Sigmoid colon (tissue), 6 donors: ENCODE measurements at regions not wholly inside any gene's neighbourhood (a gene's known extent, or its start where the extent isn't known, plus 50 kb on each side); places are given as distances from the start of the nearest gene placed in this dataset.

Source experiments
- DNase-seq: peaks from one replicate; pipeline ENCODE4 v3.0.0-alpha.2; 2019
- H3K27ac ChIP-seq, 4 donors: fragments of 200-600 bp; sonication (generic); one replicate each; pipeline ENCODE4 v1.5.1; 2016 to 2019; ENCODE audit warnings: mild to moderate bottlenecking in 1 of 4
- H3K27me3 ChIP-seq, 3 donors: fragments of 200-600 bp; sonication (generic); one replicate each; pipeline ENCODE4 v1.5.1; 2019; ENCODE audit warnings: mild to moderate bottlenecking in 1 of 3
- H3K36me3 ChIP-seq, 4 donors: fragments of 200-600 bp; sonication (generic); one replicate each; pipeline ENCODE4 v1.5.1; 2016 to 2019
- H3K4me1 ChIP-seq, 4 donors: fragments of 200-600 bp; sonication (generic); one replicate each; pipeline ENCODE4 v1.5.1; 2017 to 2019
- H3K4me3 ChIP-seq, 4 donors: fragments of 200-600 bp; sonication (generic); one replicate each; pipeline ENCODE4 v1.5.1; 2017 to 2019; ENCODE audit warnings: mild to moderate bottlenecking in 2 of 4, moderate library complexity in 1 of 4
- H3K9me3 ChIP-seq, 4 donors: fragments of 200-600 bp in 3 of 4; sonication (generic) in 3 of 4; one replicate each; pipeline versions ENCODE4 v1.5.1 to v1.6.1; 2013 to 2019
- EP300 ChIP-seq, 4 donors: sonication (generic); formaldehyde crosslinking; IDR thresholded peaks; one replicate each; pipeline ENCODE4 v1.6.1; 2017; ENCODE audit warnings: antibody characterized with exemption in 4 of 4
- POLR2A ChIP-seq, 2 donors: fragments of 450-650 bp; IDR thresholded peaks; one replicate each; pipeline ENCODE4 v1.6.1; 2016; ENCODE audit warnings: antibody characterized with exemption in 2 of 2, mild to moderate bottlenecking in 2 of 2, moderate library complexity in 2 of 2
- POLR2AphosphoS5 ChIP-seq, 4 donors: sonication (generic); formaldehyde crosslinking; IDR thresholded peaks; one replicate each; pipeline ENCODE4 v1.6.1; 2017; ENCODE audit warnings: antibody characterized with exemption in 4 of 4
- WGBS, 2 donors: extraction: QIAGEN DNeasy Blood & Tissue Kit; methylation state at CpG; one replicate each; pipeline ENCODE4 v1.1.7; 2013; 5-methylcytosine and 5-hydroxymethylcytosine counted together
- intact Hi-C: fragments of 100-400 bp; cut with DNase I; formaldehyde crosslinking; loops from one replicate; pipeline ENCODE4 v1.15.1; 2023
- TF ChIP-seq, protein P1 (sequence below), 4 experiments: fragments of 450-650 bp in 3 of 4; fragments of 200-600 bp in 1 of 4; IDR thresholded peaks; one replicate each; pipeline ENCODE4 v1.5.1; 2016 to 2019; ENCODE audit warnings: antibody characterized with exemption in 4 of 4, mild to moderate bottlenecking in 3 of 4, moderate library complexity in 2 of 4
- donor health status: healthy with polysubstance abuse.
- donor health status: healthy.

DNA sequence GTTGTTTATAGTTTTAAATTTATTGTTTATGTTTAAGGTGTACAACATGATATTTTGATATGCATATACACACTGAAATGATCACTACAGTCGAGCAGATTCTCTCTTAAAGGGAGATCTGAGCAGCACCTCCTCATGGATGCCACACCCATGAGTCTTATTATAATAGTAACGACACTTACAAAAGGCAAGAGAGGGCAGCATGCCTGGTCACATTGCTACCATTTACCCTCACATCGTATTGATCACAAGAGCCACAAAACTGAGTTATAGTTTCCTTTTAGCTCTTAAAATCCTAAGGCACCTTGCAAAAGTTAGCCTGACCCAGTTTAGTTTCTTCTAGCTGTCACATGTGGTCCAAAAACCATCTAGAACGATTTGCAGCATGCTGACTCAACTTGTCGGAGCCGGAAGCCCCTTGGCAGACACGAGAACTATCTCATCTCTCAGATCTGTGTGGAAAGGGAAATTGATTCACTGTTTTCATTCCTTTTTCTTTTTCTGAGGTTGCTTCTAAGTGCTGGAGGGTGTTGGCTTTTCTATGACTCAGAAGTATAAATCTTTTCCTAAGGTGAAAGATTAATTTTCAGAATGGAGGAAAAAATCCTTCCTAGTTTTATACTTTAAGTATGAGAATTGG lies 85.3 kb downstream of the CDC42EP3 start:
- peaks cover 0 to 66% (median 57%) of the 10 kb centered on the region in 4 donors for H3K4me1 ChIP-seq
- WGBS, 2 donors, result 17% methylated on average over 7 of the region's 7 CpGs
- DNase-seq, result peak; percentile 80
- peak overlapping the region; percentile 30 to 65 (median 46) for H3K27ac ChIP-seq
- no peaks in the 10 kb centered on the region for H3K9me3 ChIP-seq
- H3K36me3 ChIP-seq, result no peaks in the 10 kb centered on the region
- H3K27me3 ChIP-seq, result no peaks in the 10 kb centered on the region
- TF ChIP-seq POLR2A (IDR thresholded peaks at IDR 0.05) (no peak), POLR2AphosphoS5 (IDR thresholded peaks at IDR 0.05) (peak in 3 of 4 donors; percentile 35 to 69 (median 55))
- H3K4me3 ChIP-seq, result no peak overlapping the region
- intact Hi-C loops, result no loop called here

DNA sequence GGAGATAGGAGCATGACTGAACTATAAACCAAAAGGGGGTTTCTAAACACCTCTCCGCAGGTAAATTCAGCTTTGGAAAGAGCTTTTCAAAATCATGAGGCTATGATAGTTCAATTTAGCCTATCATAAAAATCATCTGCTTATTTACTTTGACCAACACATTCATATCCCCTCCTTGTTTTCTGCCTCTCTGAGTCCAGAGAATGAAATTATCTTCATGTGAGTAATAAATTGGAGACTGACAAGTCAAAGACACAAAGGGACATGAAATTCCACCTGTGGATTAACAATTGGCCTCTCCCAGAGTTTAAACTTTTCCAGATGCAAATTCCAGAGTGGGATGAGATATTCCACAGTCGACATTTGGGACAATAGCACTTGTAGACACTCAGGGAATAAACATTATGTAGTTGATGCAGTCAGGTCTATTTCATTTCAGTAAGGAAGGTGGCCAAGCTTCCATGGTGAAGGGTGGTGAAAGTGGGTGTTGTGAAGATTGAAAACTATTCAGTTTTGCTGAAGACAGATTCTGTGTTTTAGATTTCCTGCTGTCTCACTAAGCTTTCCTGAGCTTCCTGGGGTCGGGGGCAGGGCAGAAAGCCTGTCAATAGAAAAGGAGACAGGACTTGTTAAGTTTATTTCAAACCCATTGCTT lies 84.7 kb downstream of the CDC42EP3 start:
- Histone ChIP-seq H3K27ac (peak overlapping the region; percentile 30 to 65 (median 46)), H3K9me3 (no peaks in the 10 kb centered on the region), H3K4me1 (peaks cover 0 to 66% (median 59%) of the 10 kb centered on the region in 4 donors), H3K36me3 (no peaks in the 10 kb centered on the region), H3K27me3 (no peaks in the 10 kb centered on the region), H3K4me3 (no peak overlapping the region)
- no peak for DNase-seq
- no peak for TF ChIP-seq POLR2A (IDR thresholded peaks at IDR 0.05)
- TF ChIP-seq EP300 (IDR thresholded peaks at IDR 0.05), result peak in 1 of 4 donors; percentile 6
- intact Hi-C loops, result no loop called here
- WGBS, 2 donors, result 49 to 70% methylated on average over 3 of the region's 3 CpGs

DNA sequence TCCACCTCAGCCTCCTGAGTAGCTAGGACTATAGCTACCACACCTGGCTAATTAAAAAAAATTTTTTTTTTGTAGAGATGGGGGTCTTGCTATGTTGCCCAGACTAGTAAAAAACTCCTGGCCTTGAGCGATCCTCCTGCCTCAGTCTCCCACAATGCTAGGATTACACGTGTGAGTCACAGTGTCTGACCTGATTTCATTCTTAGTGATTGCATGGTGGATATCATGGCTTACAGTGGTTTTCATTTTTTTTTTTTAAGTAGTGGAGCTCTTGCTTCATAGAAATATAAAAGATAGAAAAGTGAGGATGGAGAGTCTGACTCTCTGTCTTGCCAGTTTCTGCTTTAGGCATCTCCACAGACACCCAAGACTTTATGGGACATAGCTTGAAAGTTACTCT lies 83.6 kb downstream of the CDC42EP3 start:
- Histone ChIP-seq H3K36me3 (no peaks in the 10 kb centered on the region), H3K27me3 (no peaks in the 10 kb centered on the region), H3K4me3 (no peak overlapping the region), H3K4me1 (peaks cover 0 to 61% (median 57%) of the 10 kb centered on the region in 4 donors), H3K27ac (no peak overlapping the region), H3K9me3 (no peaks in the 10 kb centered on the region)
- TF ChIP-seq EP300 (IDR thresholded peaks at IDR 0.05), result no peak
- no peak for TF ChIP-seq POLR2AphosphoS5 (IDR thresholded peaks at IDR 0.05)
- TF ChIP-seq POLR2A (IDR thresholded peaks at IDR 0.05), result no peak
- intact Hi-C loops, result no loop called here
- DNase-seq, result no peak
- 96 to 97% methylated on average over 2 of the region's 2 CpGs for WGBS, 2 donors

DNA sequence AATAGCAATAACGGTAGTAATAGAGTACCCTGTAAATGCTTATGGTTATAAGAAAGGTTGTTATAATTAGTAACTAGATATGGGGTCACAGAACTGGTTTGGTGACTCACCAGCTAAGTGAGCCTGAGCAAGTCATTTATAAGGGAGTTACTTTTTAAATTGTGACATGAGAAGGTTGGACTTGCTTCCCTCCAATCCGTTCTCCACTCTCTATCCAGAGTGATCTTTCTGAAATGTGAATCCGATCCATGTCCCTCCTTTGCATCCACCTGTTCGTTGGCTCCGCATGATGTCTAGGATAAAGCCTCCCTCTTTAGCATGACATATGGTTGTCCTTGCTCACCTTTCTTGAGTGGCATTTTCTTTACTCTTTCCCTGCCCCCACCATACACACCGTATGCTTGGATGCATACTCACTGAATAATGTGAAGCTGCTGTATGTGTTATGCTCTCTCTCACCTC lies 83.1 kb downstream of the CDC42EP3 start:
- H3K4me1 ChIP-seq, result peaks cover 0 to 56% (median 53%) of the 10 kb centered on the region in 4 donors
- no peak overlapping the region for H3K4me3 ChIP-seq
- WGBS, 2 donors, result 50 to 83% methylated on average over 6 of the region's 6 CpGs
- no peak for DNase-seq
- H3K27me3 ChIP-seq, result no peaks in the 10 kb centered on the region
- H3K36me3 ChIP-seq, result no peaks in the 10 kb centered on the region
- H3K27ac ChIP-seq, result no peak overlapping the region
- TF ChIP-seq, protein P1, sequence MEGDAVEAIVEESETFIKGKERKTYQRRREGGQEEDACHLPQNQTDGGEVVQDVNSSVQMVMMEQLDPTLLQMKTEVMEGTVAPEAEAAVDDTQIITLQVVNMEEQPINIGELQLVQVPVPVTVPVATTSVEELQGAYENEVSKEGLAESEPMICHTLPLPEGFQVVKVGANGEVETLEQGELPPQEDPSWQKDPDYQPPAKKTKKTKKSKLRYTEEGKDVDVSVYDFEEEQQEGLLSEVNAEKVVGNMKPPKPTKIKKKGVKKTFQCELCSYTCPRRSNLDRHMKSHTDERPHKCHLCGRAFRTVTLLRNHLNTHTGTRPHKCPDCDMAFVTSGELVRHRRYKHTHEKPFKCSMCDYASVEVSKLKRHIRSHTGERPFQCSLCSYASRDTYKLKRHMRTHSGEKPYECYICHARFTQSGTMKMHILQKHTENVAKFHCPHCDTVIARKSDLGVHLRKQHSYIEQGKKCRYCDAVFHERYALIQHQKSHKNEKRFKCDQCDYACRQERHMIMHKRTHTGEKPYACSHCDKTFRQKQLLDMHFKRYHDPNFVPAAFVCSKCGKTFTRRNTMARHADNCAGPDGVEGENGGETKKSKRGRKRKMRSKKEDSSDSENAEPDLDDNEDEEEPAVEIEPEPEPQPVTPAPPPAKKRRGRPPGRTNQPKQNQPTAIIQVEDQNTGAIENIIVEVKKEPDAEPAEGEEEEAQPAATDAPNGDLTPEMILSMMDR (IDR thresholded peaks at IDR 0.05), result no peak
- TF ChIP-seq POLR2A (IDR thresholded peaks at IDR 0.05), result no peak
- TF ChIP-seq POLR2AphosphoS5 (IDR thresholded peaks at IDR 0.05), result no peak
- TF ChIP-seq EP300 (IDR thresholded peaks at IDR 0.05), result no peak
- intact Hi-C loops, result no loop called here
- no peaks in the 10 kb centered on the region for H3K9me3 ChIP-seq

DNA sequence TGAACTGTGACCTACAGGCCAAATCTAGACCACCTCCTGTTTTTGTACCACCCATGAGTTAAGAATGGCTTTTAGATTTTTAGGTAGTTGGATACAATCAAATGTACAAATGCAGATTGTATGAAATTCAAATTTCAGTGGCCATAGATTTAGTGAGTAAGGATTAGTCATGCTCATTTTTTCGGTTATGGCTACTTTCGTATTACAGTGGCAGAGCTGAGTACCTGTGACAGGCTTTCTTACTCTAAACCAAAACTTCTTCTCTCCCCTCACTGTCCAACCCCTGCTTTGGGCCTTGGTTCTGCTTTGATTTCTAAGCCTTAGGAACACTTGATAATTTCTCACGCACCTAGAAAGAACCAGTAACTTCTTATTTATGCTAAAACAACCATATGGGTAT lies 82.1 kb downstream of the CDC42EP3 start:
- no peaks in the 10 kb centered on the region for H3K27me3 ChIP-seq
- intact Hi-C loops, result no loop called here
- peaks cover 0 to 46% (median 44%) of the 10 kb centered on the region in 4 donors for H3K4me1 ChIP-seq
- no peak for DNase-seq
- 86 to 95% methylated on average over 3 of the region's 3 CpGs for WGBS, 2 donors
- no peaks in the 10 kb centered on the region for H3K36me3 ChIP-seq
- H3K9me3 ChIP-seq, result no peaks in the 10 kb centered on the region
- H3K4me3 ChIP-seq, result no peak overlapping the region
- peak overlapping the region in 1 of 4 donors; percentile 36 for H3K27ac ChIP-seq
- TF ChIP-seq POLR2A (IDR thresholded peaks at IDR 0.05) (no peak), EP300 (IDR thresholded peaks at IDR 0.05) (no peak)
- TF ChIP-seq, protein P1 (IDR thresholded peaks at IDR 0.05), result no peak

DNA sequence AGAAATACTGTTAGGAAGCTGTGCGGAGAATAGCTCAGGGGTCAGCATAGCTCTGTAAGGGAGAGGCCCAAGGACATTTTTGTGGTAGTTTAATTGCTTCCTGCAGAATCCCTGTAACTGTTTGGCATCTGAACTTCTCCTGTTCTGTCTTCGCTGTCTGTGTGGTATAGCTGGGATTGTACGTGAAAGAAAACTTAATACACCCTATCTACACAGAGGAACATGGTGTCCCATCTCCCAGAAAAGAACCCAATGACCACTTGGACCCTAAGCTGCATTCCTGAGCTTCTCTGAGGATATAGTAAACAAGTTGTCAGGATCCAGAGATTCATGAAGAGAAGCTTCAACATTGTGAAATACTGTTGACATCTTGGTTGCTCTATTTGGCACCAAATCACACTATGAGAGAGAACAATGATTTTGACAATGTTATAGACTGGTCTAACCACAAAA lies 81.3 kb downstream of the CDC42EP3 start:
- H3K4me1 ChIP-seq, result peaks cover 0 to 38% (median 36%) of the 10 kb centered on the region in 4 donors
- TF ChIP-seq POLR2A (IDR thresholded peaks at IDR 0.05) (no peak), EP300 (IDR thresholded peaks at IDR 0.05) (peak in 1 of 4 donors; percentile 50), POLR2AphosphoS5 (IDR thresholded peaks at IDR 0.05) (peak in 1 of 4 donors; percentile 37)
- TF ChIP-seq, protein P1 (IDR thresholded peaks at IDR 0.05), result no peak
- peak overlapping the region in 3 of 4 donors; percentile 5 to 36 (median 36) for H3K27ac ChIP-seq

More for the DNA sequence above, 81.3 kb downstream of the CDC42EP3 start:
- Histone ChIP-seq H3K9me3 (no peaks in the 10 kb centered on the region), H3K27me3 (no peaks in the 10 kb centered on the region), H3K36me3 (no peaks in the 10 kb centered on the region), H3K4me3 (no peak overlapping the region)
- intact Hi-C loops, result no loop called here
- WGBS, 2 donors, result 76 to 88% methylated on average over 3 of the region's 3 CpGs
- no peak for DNase-seq
